ENCODE measurements at regions not wholly inside any gene's neighbourhood (a gene's known extent, or its start where the extent isn't known, plus 50 kb on each side); places are given as distances from the start of the nearest gene placed in this dataset.

DNA sequence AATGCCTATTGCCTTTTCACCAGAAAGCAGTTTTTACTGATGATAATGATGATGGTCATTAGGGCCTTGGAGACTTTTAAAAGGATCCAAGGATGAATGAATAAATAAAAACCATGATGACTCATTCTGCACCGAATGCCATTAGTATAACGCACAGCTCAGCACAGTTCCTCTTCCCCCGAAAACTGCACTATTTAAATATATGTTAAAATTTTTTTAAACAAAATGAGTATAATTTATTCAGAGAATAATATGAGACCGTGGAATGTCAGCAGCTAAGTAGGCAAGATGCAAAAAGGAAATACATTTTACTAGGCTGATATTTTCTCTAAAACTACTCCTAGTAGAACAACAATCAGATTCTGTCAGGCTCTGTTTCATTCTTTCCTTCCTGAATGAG is 83.4 kb upstream of the NANOGP8 start:
- no peaks in the 10 kb centered on the region for H3K4me1 ChIP-seq (ENCODE audit: control insufficient read depth, insufficient read depth, low read length)
- no peaks in the 10 kb centered on the region for H3K36me3 ChIP-seq (ENCODE audit: control insufficient read depth in 2 of 2, insufficient read depth in 2 of 2, low read length in 2 of 2)
- no peak overlapping the region for H3K9ac ChIP-seq (ENCODE audit: low read length in 2 of 2)
- no peak overlapping the region for H3K4me3 ChIP-seq (ENCODE audit: low read length in 2 of 2)
- H3K27me3 ChIP-seq (ENCODE audit: control insufficient read depth in 1 of 2, insufficient read depth in 2 of 2, low read length in 2 of 2), result no peaks in the 10 kb centered on the region
- H3K9me3 ChIP-seq (ENCODE audit: control insufficient read depth in 2 of 2, low read length in 2 of 2), result no peaks in the 10 kb centered on the region
- no peak overlapping the region for H3K27ac ChIP-seq (ENCODE audit: low read length)

- no peak overlapping the region for H3K4me3 ChIP-seq (ENCODE audit: low read length in 2 of 2)
- no peak overlapping the region for H3K9ac ChIP-seq (ENCODE audit: low read length in 2 of 2)
- no peak overlapping the region for H3K27ac ChIP-seq (ENCODE audit: low read length)
- no peaks in the 10 kb centered on the region for H3K4me1 ChIP-seq (ENCODE audit: control insufficient read depth, insufficient read depth, low read length)
- H3K27me3 ChIP-seq (ENCODE audit: control insufficient read depth in 1 of 2, insufficient read depth in 2 of 2, low read length in 2 of 2), result no peaks in the 10 kb centered on the region
- H3K36me3 ChIP-seq (ENCODE audit: control insufficient read depth in 2 of 2, insufficient read depth in 2 of 2, low read length in 2 of 2), result no peaks in the 10 kb centered on the region
- no peaks in the 10 kb centered on the region for H3K9me3 ChIP-seq (ENCODE audit: control insufficient read depth in 2 of 2, low read length in 2 of 2)
Measured at GRCh38 chr15:35167675-35168074, 82.6 kb upstream of the NANOGP8 start.

- H3K27ac ChIP-seq (ENCODE audit: low read length), result no peak overlapping the region
- no peaks in the 10 kb centered on the region for H3K4me1 ChIP-seq (ENCODE audit: control insufficient read depth, insufficient read depth, low read length)
- H3K9me3 ChIP-seq (ENCODE audit: control insufficient read depth in 2 of 2, low read length in 2 of 2), result no peaks in the 10 kb centered on the region
- no peak overlapping the region for H3K9ac ChIP-seq (ENCODE audit: low read length in 2 of 2)
- no peak overlapping the region for H3K4me3 ChIP-seq (ENCODE audit: low read length in 2 of 2)
- no peaks in the 10 kb centered on the region for H3K36me3 ChIP-seq (ENCODE audit: control insufficient read depth in 2 of 2, insufficient read depth in 2 of 2, low read length in 2 of 2)
- H3K27me3 ChIP-seq (ENCODE audit: control insufficient read depth in 1 of 2, insufficient read depth in 2 of 2, low read length in 2 of 2), result no peaks in the 10 kb centered on the region
Measured at GRCh38 chr15:35166730-35167359, 81.8 kb upstream of the NANOGP8 start.

GRCh38 chr15:35161694-35162093 is 76.6 kb upstream of the NANOGP8 start:
- Histone ChIP-seq H3K27me3 (ENCODE audit: control insufficient read depth in 1 of 2, insufficient read depth in 2 of 2, low read length in 2 of 2) (no peaks in the 10 kb centered on the region), H3K9me3 (ENCODE audit: control insufficient read depth in 2 of 2, low read length in 2 of 2) (no peaks in the 10 kb centered on the region), H3K4me1 (ENCODE audit: control insufficient read depth, insufficient read depth, low read length) (no peaks in the 10 kb centered on the region), H3K36me3 (ENCODE audit: control insufficient read depth in 2 of 2, insufficient read depth in 2 of 2, low read length in 2 of 2) (no peaks in the 10 kb centered on the region), H3K27ac (ENCODE audit: low read length) (no peak overlapping the region), H3K9ac (ENCODE audit: low read length in 2 of 2) (no peak overlapping the region), H3K4me3 (ENCODE audit: low read length in 2 of 2) (no peak overlapping the region)

DNA sequence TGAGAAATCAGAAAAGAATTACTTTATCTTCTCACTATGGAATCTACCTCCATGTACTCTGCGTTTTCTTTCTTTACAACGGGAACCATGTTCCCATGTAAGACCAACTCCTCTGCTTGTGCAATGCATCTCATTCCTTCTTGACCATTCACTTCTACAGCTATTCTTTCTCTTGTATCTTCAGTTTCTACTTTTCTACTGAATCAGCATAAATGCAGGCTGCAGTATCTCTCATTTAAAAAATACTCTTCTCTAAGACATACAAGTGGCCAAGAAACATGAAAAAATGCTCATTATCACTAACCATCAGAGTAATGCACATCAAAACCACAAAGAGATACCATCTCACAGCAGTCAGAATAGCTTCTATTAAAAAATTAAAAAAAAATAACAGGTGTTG is 74.1 kb upstream of the NANOGP8 start:
- H3K36me3 ChIP-seq (ENCODE audit: control insufficient read depth in 2 of 2, insufficient read depth in 2 of 2, low read length in 2 of 2), result no peaks in the 10 kb centered on the region
- H3K27me3 ChIP-seq (ENCODE audit: control insufficient read depth in 1 of 2, insufficient read depth in 2 of 2, low read length in 2 of 2), result no peaks in the 10 kb centered on the region
- H3K4me3 ChIP-seq (ENCODE audit: low read length in 2 of 2), result no peak overlapping the region
- no peak overlapping the region for H3K9ac ChIP-seq (ENCODE audit: low read length in 2 of 2)
- H3K4me1 ChIP-seq (ENCODE audit: control insufficient read depth, insufficient read depth, low read length), result no peaks in the 10 kb centered on the region
- H3K27ac ChIP-seq (ENCODE audit: low read length), result no peak overlapping the region
- H3K9me3 ChIP-seq (ENCODE audit: control insufficient read depth in 2 of 2, low read length in 2 of 2), result no peaks in the 10 kb centered on the region

DNA sequence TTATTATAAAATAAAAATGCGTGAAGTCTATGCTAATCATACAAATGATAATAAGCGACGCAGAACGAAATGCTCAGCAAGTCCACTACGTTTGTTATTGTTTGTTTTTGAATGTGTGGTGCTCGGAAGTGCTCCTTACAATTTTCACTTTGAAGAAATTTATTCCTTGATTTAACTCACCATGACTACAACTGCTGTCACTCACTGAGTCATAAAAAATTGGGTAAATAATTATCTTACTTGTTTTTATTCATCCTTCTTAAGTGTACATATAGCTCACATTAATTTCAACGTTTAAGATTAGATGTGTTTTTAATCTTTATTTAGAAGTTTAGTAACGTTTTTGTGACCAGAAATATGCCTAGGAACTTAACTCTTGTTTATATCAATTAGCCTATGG is 66.7 kb upstream of the NANOGP8 start:
- no peak overlapping the region for H3K27ac ChIP-seq (ENCODE audit: low read length)
- H3K9ac ChIP-seq (ENCODE audit: low read length in 2 of 2), result no peak overlapping the region

DNA sequence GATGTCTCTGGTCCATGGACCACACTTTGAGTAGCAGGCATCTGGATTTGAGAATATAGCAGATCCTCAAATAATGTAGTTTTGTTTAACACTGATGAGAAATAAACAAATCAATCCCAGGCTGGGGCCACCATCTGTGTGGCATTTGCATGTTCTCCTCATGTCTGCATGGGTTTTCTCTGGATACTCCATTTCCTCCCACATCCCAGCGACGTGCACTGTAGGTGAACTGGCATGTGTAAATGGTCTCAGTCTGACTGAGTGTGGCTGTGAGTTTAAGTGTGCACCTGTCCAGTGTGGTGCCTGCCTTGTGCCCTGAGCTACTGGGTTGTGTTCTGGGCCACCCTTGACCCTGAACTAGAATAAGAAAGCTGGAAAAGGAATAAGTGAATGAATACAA is 66.3 kb upstream of the NANOGP8 start:
- Histone ChIP-seq H3K27ac (ENCODE audit: low read length) (no peak overlapping the region), H3K36me3 (ENCODE audit: control insufficient read depth in 2 of 2, insufficient read depth in 2 of 2, low read length in 2 of 2) (no peaks in the 10 kb centered on the region), H3K4me3 (ENCODE audit: low read length in 2 of 2) (no peak overlapping the region), H3K9me3 (ENCODE audit: control insufficient read depth in 2 of 2, low read length in 2 of 2) (no peaks in the 10 kb centered on the region), H3K27me3 (ENCODE audit: control insufficient read depth in 1 of 2, insufficient read depth in 2 of 2, low read length in 2 of 2) (no peaks in the 10 kb centered on the region), H3K4me1 (ENCODE audit: control insufficient read depth, insufficient read depth, low read length) (no peaks in the 10 kb centered on the region), H3K9ac (ENCODE audit: low read length in 2 of 2) (no peak overlapping the region)

More for the DNA sequence above, 66.7 kb upstream of the NANOGP8 start:
- Histone ChIP-seq H3K27me3 (ENCODE audit: control insufficient read depth in 1 of 2, insufficient read depth in 2 of 2, low read length in 2 of 2) (no peaks in the 10 kb centered on the region), H3K9me3 (ENCODE audit: control insufficient read depth in 2 of 2, low read length in 2 of 2) (no peaks in the 10 kb centered on the region), H3K36me3 (ENCODE audit: control insufficient read depth in 2 of 2, insufficient read depth in 2 of 2, low read length in 2 of 2) (no peaks in the 10 kb centered on the region), H3K4me3 (ENCODE audit: low read length in 2 of 2) (no peak overlapping the region), H3K4me1 (ENCODE audit: control insufficient read depth, insufficient read depth, low read length) (no peaks in the 10 kb centered on the region)

DNA sequence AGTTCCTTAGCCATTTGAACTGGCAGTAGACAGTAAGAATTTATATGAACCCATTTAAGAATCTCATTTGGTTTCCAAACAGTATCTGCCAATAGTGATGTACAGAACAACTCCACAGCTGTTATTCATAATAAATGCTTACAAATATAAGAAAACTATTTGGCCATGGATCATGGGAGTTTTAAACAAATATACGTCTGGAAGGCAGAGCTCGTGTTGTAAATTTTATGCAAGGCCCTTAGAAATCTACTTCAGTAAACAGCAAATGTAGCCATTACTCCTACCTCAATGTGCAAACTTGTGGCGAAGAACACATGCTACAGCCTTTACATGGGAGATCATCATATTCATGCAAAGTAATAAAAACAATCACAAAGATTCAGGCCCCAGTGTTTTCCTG is 65.3 kb upstream of the NANOGP8 start:
- Histone ChIP-seq H3K27me3 (ENCODE audit: control insufficient read depth in 1 of 2, insufficient read depth in 2 of 2, low read length in 2 of 2) (no peaks in the 10 kb centered on the region), H3K36me3 (ENCODE audit: control insufficient read depth in 2 of 2, insufficient read depth in 2 of 2, low read length in 2 of 2) (no peaks in the 10 kb centered on the region), H3K27ac (ENCODE audit: low read length) (no peak overlapping the region), H3K4me1 (ENCODE audit: control insufficient read depth, insufficient read depth, low read length) (no peaks in the 10 kb centered on the region), H3K9ac (ENCODE audit: low read length in 2 of 2) (no peak overlapping the region), H3K9me3 (ENCODE audit: control insufficient read depth in 2 of 2, low read length in 2 of 2) (no peaks in the 10 kb centered on the region), H3K4me3 (ENCODE audit: low read length in 2 of 2) (no peak overlapping the region)

DNA sequence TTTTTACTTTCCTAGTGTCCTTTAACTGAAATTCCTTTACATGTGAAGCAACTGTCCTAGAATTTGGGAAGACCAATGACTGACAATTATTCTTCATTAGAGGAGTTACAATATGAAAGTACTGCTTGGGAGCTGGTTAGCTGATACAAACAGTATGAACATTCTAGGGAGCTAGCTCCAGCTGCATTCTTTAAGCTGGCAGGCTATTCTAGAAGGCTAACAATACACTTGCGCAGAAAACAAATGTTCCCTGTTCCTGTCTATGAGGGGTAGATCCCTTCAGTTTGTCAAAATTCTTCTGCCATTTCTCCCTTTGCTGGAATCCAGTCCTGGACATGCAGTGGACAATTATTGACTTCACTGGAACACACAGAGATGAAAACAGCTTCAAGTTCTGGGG is 60.2 kb upstream of the NANOGP8 start:
- H3K4me1 ChIP-seq (ENCODE audit: control insufficient read depth, insufficient read depth, low read length), result no peaks in the 10 kb centered on the region
- H3K9me3 ChIP-seq (ENCODE audit: control insufficient read depth in 2 of 2, low read length in 2 of 2), result no peaks in the 10 kb centered on the region
- no peak overlapping the region for H3K9ac ChIP-seq (ENCODE audit: low read length in 2 of 2)
- H3K27ac ChIP-seq (ENCODE audit: low read length), result no peak overlapping the region
- no peaks in the 10 kb centered on the region for H3K27me3 ChIP-seq (ENCODE audit: control insufficient read depth in 1 of 2, insufficient read depth in 2 of 2, low read length in 2 of 2)
- no peaks in the 10 kb centered on the region for H3K36me3 ChIP-seq (ENCODE audit: control insufficient read depth in 2 of 2, insufficient read depth in 2 of 2, low read length in 2 of 2)
- no peak overlapping the region for H3K4me3 ChIP-seq (ENCODE audit: low read length in 2 of 2)

DNA sequence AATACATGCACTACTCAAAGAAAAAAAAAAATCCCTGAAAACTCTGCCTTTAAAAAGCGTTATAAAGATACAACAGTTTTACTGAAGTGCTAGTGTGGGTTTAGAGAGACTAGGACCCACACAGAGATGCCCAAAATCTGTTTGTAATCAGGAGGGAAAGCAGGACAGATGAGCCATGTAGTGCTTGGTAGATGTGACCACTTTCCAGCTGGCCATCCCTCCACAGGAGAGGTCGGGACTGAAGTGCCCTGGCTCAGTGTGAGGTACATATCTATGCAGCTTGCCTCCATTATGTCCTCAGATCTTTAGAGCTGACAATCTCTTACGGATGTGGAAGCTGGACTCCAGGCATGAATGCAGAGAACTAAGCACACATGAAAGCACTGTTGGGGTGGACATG is 57.5 kb upstream of the NANOGP8 start:
- Histone ChIP-seq H3K36me3 (ENCODE audit: control insufficient read depth in 2 of 2, insufficient read depth in 2 of 2, low read length in 2 of 2) (no peaks in the 10 kb centered on the region), H3K9me3 (ENCODE audit: control insufficient read depth in 2 of 2, low read length in 2 of 2) (no peaks in the 10 kb centered on the region), H3K9ac (ENCODE audit: low read length in 2 of 2) (no peak overlapping the region), H3K4me1 (ENCODE audit: control insufficient read depth, insufficient read depth, low read length) (no peaks in the 10 kb centered on the region), H3K27ac (ENCODE audit: low read length) (no peak overlapping the region), H3K27me3 (ENCODE audit: control insufficient read depth in 1 of 2, insufficient read depth in 2 of 2, low read length in 2 of 2) (no peaks in the 10 kb centered on the region), H3K4me3 (ENCODE audit: low read length in 2 of 2) (no peak overlapping the region)

DNA sequence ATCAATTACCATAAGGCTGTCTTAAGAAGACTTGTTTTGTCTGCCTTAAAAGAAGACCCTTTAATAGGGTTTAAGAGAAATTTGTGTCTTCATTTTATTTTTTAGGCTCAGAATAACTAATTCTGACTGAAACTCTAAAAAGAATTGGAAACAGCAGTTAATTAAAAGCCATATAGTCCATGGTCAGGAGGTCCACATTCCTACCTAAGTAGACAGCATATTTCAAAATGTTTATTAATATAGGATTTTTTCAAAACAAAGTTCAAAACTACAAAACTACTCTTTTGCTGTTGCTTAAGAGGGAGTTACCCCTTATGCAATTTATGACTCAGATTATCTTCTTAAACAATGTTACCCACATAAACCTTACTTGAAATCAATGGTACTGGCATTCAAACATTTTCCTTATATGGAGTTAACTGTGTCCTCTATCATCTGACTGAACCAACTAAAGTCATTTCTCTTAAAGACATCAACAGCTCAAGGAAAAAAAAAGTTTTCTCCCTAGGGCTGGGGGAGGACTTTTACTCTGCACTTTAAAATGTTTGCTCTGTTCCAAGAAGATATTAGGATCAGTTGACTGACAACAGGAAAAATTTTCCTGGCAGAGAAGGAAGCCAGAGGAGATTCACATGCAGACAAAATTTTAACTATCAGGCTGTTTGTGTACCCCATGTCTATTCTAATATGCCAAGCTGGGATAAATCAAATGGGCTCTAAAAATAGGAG is 56.8 kb upstream of the NANOGP8 start:
- Histone ChIP-seq H3K9me3 (ENCODE audit: control insufficient read depth in 2 of 2, low read length in 2 of 2) (no peaks in the 10 kb centered on the region), H3K4me1 (ENCODE audit: control insufficient read depth, insufficient read depth, low read length) (no peaks in the 10 kb centered on the region), H3K9ac (ENCODE audit: low read length in 2 of 2) (no peak overlapping the region), H3K36me3 (ENCODE audit: control insufficient read depth in 2 of 2, insufficient read depth in 2 of 2, low read length in 2 of 2) (no peaks in the 10 kb centered on the region), H3K27ac (ENCODE audit: low read length) (no peak overlapping the region), H3K27me3 (ENCODE audit: control insufficient read depth in 1 of 2, insufficient read depth in 2 of 2, low read length in 2 of 2) (no peaks in the 10 kb centered on the region), H3K4me3 (ENCODE audit: low read length in 2 of 2) (no peak overlapping the region)
